ENCODE measurements at regions not wholly inside any gene's neighbourhood (a gene's known extent, or its start where the extent isn't known, plus 50 kb on each side); places are given as distances from the start of the nearest gene placed in this dataset.

DNA sequence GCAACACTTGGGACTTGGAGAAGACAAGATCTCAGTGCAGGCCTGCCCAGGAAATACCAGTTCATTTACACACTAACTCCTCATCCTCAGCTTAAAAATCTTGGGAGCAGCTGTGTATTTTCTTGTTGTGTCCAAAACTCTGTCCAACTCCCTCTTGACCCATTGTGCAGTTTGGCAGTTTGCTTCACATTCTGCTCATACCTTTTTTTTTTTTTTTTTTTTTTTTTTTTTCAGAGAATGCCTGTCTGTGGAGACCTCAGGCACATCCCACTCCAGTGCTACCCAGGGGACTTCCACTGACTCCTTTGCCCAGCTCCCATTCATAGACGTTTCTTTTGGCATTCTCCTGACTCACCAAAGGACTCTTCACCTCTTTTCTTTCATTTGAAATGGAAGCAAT is 265.8 kb upstream of the TCF21 start:
- POLR2A ChIA-PET: no interaction called here
- CTCF ChIA-PET (ENCODE audit: low intra/inter-chr PET ratio): no interaction called here
- Histone ChIP-seq H3K9ac (ENCODE audit: insufficient read depth in 1 of 2, low read depth in 2 of 2, low read length in 2 of 2) (no peak overlapping the region), H3K27ac (ENCODE audit: extremely low read depth, low read depth, low read length) (no peak overlapping the region), H3K79me2 (ENCODE audit: control insufficient read depth, insufficient read depth, low read length) (no peaks in the 10 kb centered on the region), H3K9me3 (replicated peaks; ENCODE audit: control insufficient read depth, insufficient read depth, low read depth, low read length) (no peaks in the 10 kb centered on the region), H3K4me1 (replicated peaks in 1 of 2; ENCODE audit: control insufficient read depth in 2 of 2, insufficient read depth in 2 of 2, low read length in 2 of 2) (no peaks in the 10 kb centered on the region), H3K4me2 (ENCODE audit: insufficient read depth, low read length) (no peak overlapping the region), H3K36me3 (ENCODE audit: control insufficient read depth, insufficient read depth, low read length) (no peaks in the 10 kb centered on the region), H3K4me3 (no peak overlapping the region), H4K20me1 (replicated peaks; ENCODE audit: control insufficient read depth, insufficient read depth, low read length) (no peaks in the 10 kb centered on the region), H3K9me1 (ENCODE audit: control insufficient read depth, insufficient read depth, low read length) (no peaks in the 10 kb centered on the region), H2AFZ (ENCODE audit: low read depth, low read length) (no peak overlapping the region), H3K27me3 (ENCODE audit: control insufficient read depth in 2 of 2, insufficient read depth in 2 of 2, low read length in 2 of 2) (no peaks in the 10 kb centered on the region)
- WGBS (ENCODE audit: insufficient coverage, low coverage, missing lambda C conversion rate): 0% methylated on average over 1 of the region's 1 CpG
- intact Hi-C loops (cut with micrococcal nuclease) (no loop called here), in situ Hi-C loops (cut with MboI) (no loop called here)
- ATAC-seq (no peak), DNase-seq (ENCODE audit: extremely low read depth in 1 of 4, low spot score in 3 of 4) (no peak), FAIRE-seq (no peak)
- TF ChIP-seq HMGN3 (IDR thresholded peaks at IDR 0.05; ENCODE audit: borderline replicate concordance, extremely low read depth, insufficient read length, low read depth, low read length): no peak
- TF ChIP-seq GATAD2B (IDR thresholded peaks at IDR 0.05; ENCODE audit: borderline replicate concordance): no peak
- TF ChIP-seq ZNF395 (CRISPR knock-in tag; IDR thresholded peaks at IDR 0.05): no peak
- TF ChIP-seq ZNF695 (CRISPR knock-in tag; IDR thresholded peaks at IDR 0.05): no peak
- TF ChIP-seq ARID2 (IDR thresholded peaks at IDR 0.05): no peak
- TF ChIP-seq AFF1 (IDR thresholded peaks at IDR 0.05; ENCODE audit: low read depth in 1 of 2, partially characterized antibody in 2 of 2): no peak
- BruUV-seq (replicated peaks): no TSS peak

Data from K562 (cell line).